KMS-11 (cell line): ENCODE measurements at regions not wholly inside any gene's neighbourhood (a gene's known extent, or its start where the extent isn't known, plus 50 kb on each side); places are given as distances from the start of the nearest gene placed in this dataset.
"Not testable (repeated sequence)": the region's sequence is repeated elsewhere in the genome, so short reads cannot be mapped to it uniquely, and the experiment has no call there.

Experiments
- H2AFZ ChIP-seq: fragments of 200-600 bp; sonication (generic); 2 replicates; pipeline ENCODE4 v1.6.1; 2016; ENCODE audit warnings: antibody characterized with exemption, mixed run types, low read depth
- H3K27ac ChIP-seq: fragments of 200-600 bp; sonication (generic); 2 replicates; pipeline ENCODE4 v1.6.1; 2016; ENCODE audit warnings: mild to moderate bottlenecking, mixed run types
- H3K27me3 ChIP-seq: fragments of 200-600 bp; sonication (generic); 2 replicates; pipeline ENCODE4 v1.6.1; 2017; ENCODE audit warnings: mild to moderate bottlenecking, low read depth, mixed run types, moderate library complexity; ENCODE audit not compliant: insufficient read depth
- H3K36me3 ChIP-seq: fragments of 200-600 bp; sonication (generic); 2 replicates; pipeline ENCODE4 v1.6.1; 2017; ENCODE audit warnings: mild to moderate bottlenecking, mixed run types; ENCODE audit not compliant: insufficient read depth
- H3K4me1 ChIP-seq: fragments of 200-600 bp; sonication (generic); 2 replicates; pipeline ENCODE4 v1.6.1; 2016; ENCODE audit warnings: mild to moderate bottlenecking, low read depth, mixed run types; ENCODE audit not compliant: poor library complexity, severe bottlenecking
- H3K4me2 ChIP-seq: fragments of 200-600 bp; sonication (generic); 2 replicates; pipeline ENCODE4 v1.7.0; 2016; ENCODE audit warnings: mild to moderate bottlenecking, mixed run types
- H3K4me3 ChIP-seq: fragments of 200-600 bp; sonication (generic); IDR thresholded peaks from 2 replicates; pipeline ENCODE4 v1.6.1; 2017; ENCODE audit warnings: low read depth, low read length, mixed read lengths; ENCODE audit not compliant: insufficient read depth
- H3K79me2 ChIP-seq: fragments of 200-600 bp; sonication (generic); 2 replicates; pipeline ENCODE4 v1.6.1; 2016; ENCODE audit warnings: low read depth, mixed run types; ENCODE audit not compliant: insufficient read depth
- H3K9ac ChIP-seq: fragments of 200-600 bp; sonication (generic); 2 replicates; pipeline ENCODE4 v1.6.1; 2016; ENCODE audit warnings: mild to moderate bottlenecking, mixed run types
- H4K20me1 ChIP-seq: fragments of 200-600 bp; sonication (generic); 2 replicates; pipeline ENCODE4 v1.6.1; 2016; ENCODE audit warnings: mild to moderate bottlenecking, mixed run types; ENCODE audit not compliant: insufficient read depth
- CTCF ChIP-seq: fragments of 200-600 bp; sonication (generic); conservative IDR thresholded peaks from 2 replicates; pipeline ENCODE4 v1.6.1; 2017; ENCODE audit warnings: low read depth, mild to moderate bottlenecking, antibody characterized with exemption, low read length, moderate library complexity, mixed read lengths

GRCh38 chr1:81183553-81183952 is 617.2 kb upstream of the ADGRL2 start:
- Histone ChIP-seq H3K36me3 (no peaks in the 10 kb centered on the region), H3K9ac (no peak overlapping the region), H3K4me2 (no peak overlapping the region), H4K20me1 (no peaks in the 10 kb centered on the region), H3K27ac (no peak overlapping the region), H3K4me3 (no peak overlapping the region), H3K4me1 (no peaks in the 10 kb centered on the region), H3K27me3 (no peaks in the 10 kb centered on the region), H3K79me2 (no peaks in the 10 kb centered on the region), H2AFZ (no peak overlapping the region)
- TF ChIP-seq CTCF, result no peak

GRCh38 chr1:81183051-81183450 is 617.7 kb upstream of the ADGRL2 start:
- Histone ChIP-seq H3K4me1 (no peaks in the 10 kb centered on the region), H3K27me3 (no peaks in the 10 kb centered on the region), H3K4me2 (no peak overlapping the region), H3K27ac (no peak overlapping the region), H3K9ac (no peak overlapping the region), H3K79me2 (no peaks in the 10 kb centered on the region), H3K36me3 (no peaks in the 10 kb centered on the region), H3K4me3 (no peak overlapping the region), H2AFZ (no peak overlapping the region), H4K20me1 (no peaks in the 10 kb centered on the region)
- TF ChIP-seq CTCF, result no peak

- Histone ChIP-seq H4K20me1 (no peaks in the 10 kb centered on the region), H3K27ac (no peak overlapping the region), H3K79me2 (no peaks in the 10 kb centered on the region), H3K4me1 (no peaks in the 10 kb centered on the region), H3K4me3 (no peak overlapping the region), H3K27me3 (no peaks in the 10 kb centered on the region), H3K4me2 (no peak overlapping the region), H3K9ac (no peak overlapping the region), H2AFZ (no peak overlapping the region), H3K36me3 (no peaks in the 10 kb centered on the region)
- no peak for TF ChIP-seq CTCF
These were observed 621.5 kb upstream of the ADGRL2 start for GRCh38 chr1:81179242-81179641.

GRCh38 chr1:81178431-81179093 is 622.2 kb upstream of the ADGRL2 start:
- not testable (repeated sequence) for H3K9ac ChIP-seq, H3K4me3 ChIP-seq, H3K79me2 ChIP-seq, H4K20me1 ChIP-seq, H2AFZ ChIP-seq, H3K4me1 ChIP-seq, H3K27me3 ChIP-seq, H3K4me2 ChIP-seq, H3K27ac ChIP-seq, H3K36me3 ChIP-seq

GRCh38 chr1:81174811-81175476 is 625.8 kb upstream of the ADGRL2 start:
- Histone ChIP-seq H3K4me2 (no peak overlapping the region), H3K36me3 (no peaks in the 10 kb centered on the region)

More at GRCh38 chr1:81174811-81175476, 625.8 kb upstream of the ADGRL2 start:
- H3K27me3 ChIP-seq, result no peaks in the 10 kb centered on the region
- no peak for TF ChIP-seq CTCF
- H3K79me2 ChIP-seq, result no peaks in the 10 kb centered on the region
- H3K4me1 ChIP-seq, result no peaks in the 10 kb centered on the region
- no peak overlapping the region for H3K9ac ChIP-seq
- no peak overlapping the region for H3K4me3 ChIP-seq
- H2AFZ ChIP-seq, result no peak overlapping the region
- H4K20me1 ChIP-seq, result no peaks in the 10 kb centered on the region
- H3K27ac ChIP-seq, result no peak overlapping the region
